ENCODE measurements at regions not wholly inside any gene's neighbourhood (a gene's known extent, or its start where the extent isn't known, plus 50 kb on each side); places are given as distances from the start of the nearest gene placed in this dataset.
"Not testable (repeated sequence)": the region's sequence is repeated elsewhere in the genome, so short reads cannot be mapped to it uniquely, and the experiment has no call there.

GRCh38 chr5:166602271-166602670, 1689.2 kb upstream of the WWC1 start:
- FAIRE-seq (no peak), DNase-seq (ENCODE audit: low spot score in 2 of 2) (no peak)

- no peak for DNase-seq (ENCODE audit: low spot score in 2 of 2)
- FAIRE-seq: no peak
Observed at GRCh38 chr5:166617507-166617906, 1673.9 kb upstream of the WWC1 start.

- DNase-seq (ENCODE audit: low spot score in 2 of 2) (no peak), FAIRE-seq (no peak)
Observed at GRCh38 chr5:166618526-166618925, 1672.9 kb upstream of the WWC1 start.

- FAIRE-seq (no peak), DNase-seq (ENCODE audit: low spot score in 2 of 2) (no peak)
Observed at GRCh38 chr5:166624573-166624972, 1666.9 kb upstream of the WWC1 start.

GRCh38 chr5:166625210-166625865, 1666.1 kb upstream of the WWC1 start:
- no peak for FAIRE-seq
- DNase-seq (ENCODE audit: low spot score in 2 of 2): no peak

GRCh38 chr5:166637295-166637694, 1654.2 kb upstream of the WWC1 start:
- FAIRE-seq: no peak
- no peak for DNase-seq (ENCODE audit: low spot score in 2 of 2)

- no peak for DNase-seq (ENCODE audit: low spot score in 2 of 2)
- FAIRE-seq: no peak
Observed at GRCh38 chr5:166639151-166639550, 1652.3 kb upstream of the WWC1 start.

GRCh38 chr5:166640136-166640535, 1651.3 kb upstream of the WWC1 start:
- not testable (repeated sequence) for FAIRE-seq; DNase-seq (ENCODE audit: low spot score in 2 of 2)

GRCh38 chr5:166648736-166649135, 1642.7 kb upstream of the WWC1 start:
- FAIRE-seq (no peak), DNase-seq (ENCODE audit: low spot score in 2 of 2) (no peak)

- no peak for DNase-seq (ENCODE audit: low spot score in 2 of 2)
- FAIRE-seq: no peak
Observed at GRCh38 chr5:166649676-166650075, 1641.8 kb upstream of the WWC1 start.

- DNase-seq (ENCODE audit: low spot score in 2 of 2): no peak
- no peak for FAIRE-seq
Observed at GRCh38 chr5:166651234-166651633, 1640.2 kb upstream of the WWC1 start.

GRCh38 chr5:166671811-166672210, 1619.6 kb upstream of the WWC1 start:
- no peak for DNase-seq (ENCODE audit: low spot score in 2 of 2)
- FAIRE-seq: no peak

- FAIRE-seq (no peak), DNase-seq (ENCODE audit: low spot score in 2 of 2) (no peak)
Observed at GRCh38 chr5:166672431-166672830, 1619.0 kb upstream of the WWC1 start.

- DNase-seq (ENCODE audit: low spot score in 2 of 2): no peak
- FAIRE-seq: no peak
Observed at GRCh38 chr5:166677891-166678290, 1613.6 kb upstream of the WWC1 start.

GRCh38 chr5:166679331-166679730, 1612.1 kb upstream of the WWC1 start:
- FAIRE-seq: no peak
- DNase-seq (ENCODE audit: low spot score in 2 of 2): no peak

GRCh38 chr5:166695326-166695725, 1596.1 kb upstream of the WWC1 start:
- FAIRE-seq: no peak
- no peak for DNase-seq (ENCODE audit: low spot score in 2 of 2)

GRCh38 chr5:166708291-166708690, 1583.2 kb upstream of the WWC1 start:
- DNase-seq (ENCODE audit: low spot score in 2 of 2) (no peak), FAIRE-seq (no peak)

GRCh38 chr5:166709691-166710090, 1581.8 kb upstream of the WWC1 start:
- FAIRE-seq (no peak), DNase-seq (ENCODE audit: low spot score in 2 of 2) (no peak)

GRCh38 chr5:166710271-166710670, 1581.2 kb upstream of the WWC1 start:
- no peak for DNase-seq (ENCODE audit: low spot score in 2 of 2)
- FAIRE-seq: no peak

GRCh38 chr5:166712447-166713185, 1578.8 kb upstream of the WWC1 start:
- FAIRE-seq (no peak), DNase-seq (ENCODE audit: low spot score in 2 of 2) (no peak)

GRCh38 chr5:166713295-166713694, 1578.2 kb upstream of the WWC1 start:
- DNase-seq (ENCODE audit: low spot score in 2 of 2) (no peak), FAIRE-seq (no peak)

GRCh38 chr5:166716856-166717492, 1574.5 kb upstream of the WWC1 start:
- DNase-seq (ENCODE audit: low spot score in 2 of 2): no peak
- FAIRE-seq: no peak

Data from frontal cortex (tissue), 3 donors.